B cell (primary cell): ENCODE measurements at regions not wholly inside any gene's neighbourhood (a gene's known extent, or its start where the extent isn't known, plus 50 kb on each side); places are given as distances from the start of the nearest gene placed in this dataset.

Source experiments
- ATAC-seq: fragments of 200-7000 bp; cut with Tn5 transposase; one replicate; pipeline ENCODE4 v1.10.0; 2021; ENCODE audit warnings: low read depth, mild to moderate bottlenecking, moderate number of reproducible peaks, moderate library complexity
- CTCF ChIA-PET: fragments of 350-600 bp; sonication (Branson Sonifier 250); formaldehyde crosslinking; loops from one replicate; lab custom pipeline; 2021; ENCODE audit warnings: antibody characterized with exemption, inconsistent platforms; lab: Charles Lee
- POLR2A ChIA-PET: fragments of 350-600 bp; sonication (Branson Sonifier 250); formaldehyde crosslinking; loops from one replicate; lab custom pipeline; 2021; ENCODE audit warnings: antibody characterized with exemption; lab: Charles Lee
- DNase-seq: peaks from one replicate; pipeline ENCODE4 v3.0.0; 2013
- H2AFZ ChIP-seq: 2 replicates; pipeline ENCODE4 v1.6.1; 2012; ENCODE audit warnings: mild to moderate bottlenecking, low read depth, low read length; ENCODE audit not compliant: insufficient read depth, poor library complexity, severe bottlenecking
- H3K27ac ChIP-seq, 2 donors: 1 replicate in 1 of 2; 2 replicates in 1 of 2; pipeline ENCODE4 v1.5.1; 2012 to 2013; ENCODE audit warnings: low read length in 2 of 2, mild to moderate bottlenecking in 2 of 2, moderate library complexity in 1 of 2
- H3K27me3 ChIP-seq, 4 experiments: fragments of 200-600 bp in 1 of 4; sonication (generic) in 1 of 4; replicated peaks in 1 of 4; 1 replicate in 2 of 4; 2 replicates in 2 of 4; pipeline versions ENCODE4 v1.6.1 to v1.7.0; 2013 to 2016; ENCODE audit warnings: low read length in 3 of 4, mild to moderate bottlenecking in 2 of 4, mixed read lengths in 1 of 4, moderate library complexity in 1 of 4; ENCODE audit not compliant: insufficient read depth in 4 of 4, control insufficient read depth in 3 of 4; ENCODE audit errors: control extremely low read depth in 1 of 4
- H3K36me3 ChIP-seq, 2 experiments: replicated peaks in 1 of 2; 1 replicate in 1 of 2; 2 replicates in 1 of 2; pipeline versions ENCODE4 v1.6.1 to v1.7.1; 2013; ENCODE audit warnings: low read length in 1 of 2; ENCODE audit not compliant: insufficient read depth in 2 of 2, control insufficient read depth in 1 of 2; ENCODE audit errors: control extremely low read depth in 1 of 2, extremely low read depth in 1 of 2
- H3K4me1 ChIP-seq, 2 donors: fragments of 200-600 bp in 1 of 2; sonication (generic) in 1 of 2; 1 replicate in 1 of 2; 2 replicates in 1 of 2; pipeline versions ENCODE4 v1.5.1 to v1.6.1; 2013 to 2017; ENCODE audit warnings: low read length in 2 of 2; ENCODE audit not compliant: control insufficient read depth in 2 of 2, insufficient read depth in 2 of 2
- H3K4me2 ChIP-seq: replicated peaks from 2 replicates; pipeline ENCODE3; 2012; ENCODE audit warnings: mild to moderate bottlenecking, low read depth, low read length; ENCODE audit not compliant: poor library complexity, severe bottlenecking
- H3K4me3 ChIP-seq, 5 experiments: fragments of 200-600 bp in 1 of 5; sonication (generic) in 1 of 5; 1 replicate in 3 of 5; 2 replicates in 2 of 5; pipeline versions ENCODE4 v1.5.1 to v1.7.0; 2011 to 2016; ENCODE audit warnings: low read length in 4 of 5, mild to moderate bottlenecking in 4 of 5, low read depth in 2 of 5, control low read depth in 1 of 5, moderate library complexity in 1 of 5; ENCODE audit not compliant: insufficient read depth in 1 of 5; ENCODE audit errors: control extremely low read depth in 1 of 5, extremely low read depth in 1 of 5
- H3K79me2 ChIP-seq: fragments of 200-600 bp; sonication (generic); one replicate; pipeline ENCODE4 v1.6.0; 2016; ENCODE audit warnings: low read length; ENCODE audit not compliant: control insufficient read depth, insufficient read depth
- H3K9ac ChIP-seq: fragments of 200-600 bp; sonication (generic); 2 replicates; pipeline ENCODE4 v1.6.1; 2017; ENCODE audit warnings: mild to moderate bottlenecking, low read length, moderate library complexity
- H3K9me3 ChIP-seq, 3 donors: one replicate each; pipeline versions ENCODE4 v1.6.1 to v1.7.1; 2013; ENCODE audit warnings: low read length in 2 of 3; ENCODE audit not compliant: control insufficient read depth in 2 of 3, insufficient read depth in 1 of 3; ENCODE audit errors: control extremely low read depth in 1 of 3
- H4K20me1 ChIP-seq: 2 replicates; pipeline ENCODE4 v1.6.0; 2012; ENCODE audit warnings: mild to moderate bottlenecking, low read length; ENCODE audit not compliant: insufficient read depth, control insufficient read depth, poor library complexity, severe bottlenecking
- H3K27ac Mint-ChIP-seq: one replicate; pipeline ENCODE4 v1.8.0; 2021; ENCODE audit warnings: mixed read lengths
- H3K27me3 Mint-ChIP-seq: one replicate; pipeline ENCODE4 v1.8.0; 2021; ENCODE audit warnings: mixed read lengths
- H3K4me1 Mint-ChIP-seq: one replicate; pipeline ENCODE4 v1.8.0; 2021; ENCODE audit warnings: mixed read lengths
- H3K4me3 Mint-ChIP-seq: one replicate; pipeline ENCODE4 v1.8.0; 2021; ENCODE audit warnings: mixed read lengths
- H3K9me3 Mint-ChIP-seq: one replicate; pipeline ENCODE4 v1.8.0; 2022; ENCODE audit warnings: mixed read lengths; ENCODE audit not compliant: insufficient read depth
- EZH2 ChIP-seq: IDR thresholded peaks from 2 replicates; pipeline ENCODE4 v1.6.1; 2012; ENCODE audit warnings: borderline replicate concordance, low read depth, mild to moderate bottlenecking, moderate library complexity, low read length; ENCODE audit not compliant: insufficient read depth, poor library complexity, severe bottlenecking
- WGBS: methylation state at CpG from one replicate; pipeline ENCODE4 v1.1.5; 2013; ENCODE audit warnings: missing lambda C conversion rate; ENCODE audit not compliant: insufficient coverage; 5-methylcytosine and 5-hydroxymethylcytosine counted together
- intact Hi-C: fragments of 100-400 bp; cut with micrococcal nuclease; formaldehyde crosslinking; loops from one replicate; pipeline ENCODE4 v1.10.0; 2022
- TF ChIP-seq, protein P1 (sequence below): fragments of 200-600 bp; IDR thresholded peaks from one replicate; pipeline ENCODE4 v1.8.0; 2022; ENCODE audit warnings: antibody characterized with exemption, mild to moderate bottlenecking

DNA sequence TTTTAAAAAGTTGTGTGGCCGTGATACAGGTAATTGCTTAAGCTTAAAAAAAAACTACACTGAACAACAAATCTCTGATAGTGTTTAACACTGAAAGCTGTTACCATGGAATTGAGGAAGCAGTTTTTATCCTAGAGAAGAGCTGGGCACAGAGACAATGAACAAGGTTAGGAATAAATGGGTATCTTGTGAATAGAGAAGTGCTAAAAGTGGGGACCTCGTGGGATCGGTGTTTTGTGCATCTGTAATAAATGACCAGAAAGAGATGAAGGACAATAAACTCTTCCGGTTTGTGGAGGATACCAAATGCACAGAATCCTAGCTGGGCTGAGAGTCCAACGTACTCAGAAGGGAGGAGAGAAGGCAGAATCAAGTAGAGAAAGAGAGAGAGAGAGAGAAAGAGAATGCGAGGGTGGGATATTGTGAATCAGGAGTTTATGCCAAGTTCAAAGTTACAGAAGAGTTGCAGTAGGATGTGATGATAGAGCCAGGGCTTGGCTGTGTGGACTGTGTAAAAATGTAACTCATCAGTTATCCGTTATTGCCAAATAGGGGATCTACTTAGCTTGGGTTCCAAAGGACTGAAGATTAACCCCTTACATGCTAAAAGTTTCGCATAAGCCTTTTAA is 148.9 kb downstream of the IL20RB start:
- WGBS: 75% methylated on average over 5 of the region's 8 CpGs
- POLR2A ChIA-PET: no interaction called here
- intact Hi-C loops: no loop called here

More for the DNA sequence above, 148.9 kb downstream of the IL20RB start:
- Mint-ChIP-seq H3K4me3 (no peak overlapping the region), H3K27ac (no peak overlapping the region), H3K27me3 (peaks cover 17% of the 10 kb centered on the region), H3K4me1 (no peaks in the 10 kb centered on the region), H3K9me3 (no peaks in the 10 kb centered on the region)
- H2AFZ ChIP-seq: no peak overlapping the region
- DNase-seq (no peak), ATAC-seq (no peak)
- TF ChIP-seq, protein P1, sequence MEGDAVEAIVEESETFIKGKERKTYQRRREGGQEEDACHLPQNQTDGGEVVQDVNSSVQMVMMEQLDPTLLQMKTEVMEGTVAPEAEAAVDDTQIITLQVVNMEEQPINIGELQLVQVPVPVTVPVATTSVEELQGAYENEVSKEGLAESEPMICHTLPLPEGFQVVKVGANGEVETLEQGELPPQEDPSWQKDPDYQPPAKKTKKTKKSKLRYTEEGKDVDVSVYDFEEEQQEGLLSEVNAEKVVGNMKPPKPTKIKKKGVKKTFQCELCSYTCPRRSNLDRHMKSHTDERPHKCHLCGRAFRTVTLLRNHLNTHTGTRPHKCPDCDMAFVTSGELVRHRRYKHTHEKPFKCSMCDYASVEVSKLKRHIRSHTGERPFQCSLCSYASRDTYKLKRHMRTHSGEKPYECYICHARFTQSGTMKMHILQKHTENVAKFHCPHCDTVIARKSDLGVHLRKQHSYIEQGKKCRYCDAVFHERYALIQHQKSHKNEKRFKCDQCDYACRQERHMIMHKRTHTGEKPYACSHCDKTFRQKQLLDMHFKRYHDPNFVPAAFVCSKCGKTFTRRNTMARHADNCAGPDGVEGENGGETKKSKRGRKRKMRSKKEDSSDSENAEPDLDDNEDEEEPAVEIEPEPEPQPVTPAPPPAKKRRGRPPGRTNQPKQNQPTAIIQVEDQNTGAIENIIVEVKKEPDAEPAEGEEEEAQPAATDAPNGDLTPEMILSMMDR: peak; percentile 6
- TF ChIP-seq EZH2: no peak
- H3K4me1 ChIP-seq: peaks cover 2 to 5% of the 10 kb centered on the region in 2 donors
- no peak overlapping the region for H3K4me3 ChIP-seq
- no peak overlapping the region for H3K4me2 ChIP-seq
- CTCF ChIA-PET: interaction anchor here (0.6 to 2.9 kb wide), 5 partner anchors 10 to 1681 kb away, joined by 3 to 11 read pairs (median 3); no protein-coding TSS in a partner anchor
- no peaks in the 10 kb centered on the region for H3K79me2 ChIP-seq
- no peaks in the 10 kb centered on the region for H3K9me3 ChIP-seq
- peaks cover 0 to 9% (median 3%) of the 10 kb centered on the region in 4 experiments for H3K27me3 ChIP-seq
- no peak overlapping the region for H3K9ac ChIP-seq
- H4K20me1 ChIP-seq: no peaks in the 10 kb centered on the region
- no peaks in the 10 kb centered on the region for H3K36me3 ChIP-seq
- no peak overlapping the region for H3K27ac ChIP-seq
